ENCODE measurements at regions not wholly inside any gene's neighbourhood (a gene's known extent, or its start where the extent isn't known, plus 50 kb on each side); places are given as distances from the start of the nearest gene placed in this dataset.

DNA sequence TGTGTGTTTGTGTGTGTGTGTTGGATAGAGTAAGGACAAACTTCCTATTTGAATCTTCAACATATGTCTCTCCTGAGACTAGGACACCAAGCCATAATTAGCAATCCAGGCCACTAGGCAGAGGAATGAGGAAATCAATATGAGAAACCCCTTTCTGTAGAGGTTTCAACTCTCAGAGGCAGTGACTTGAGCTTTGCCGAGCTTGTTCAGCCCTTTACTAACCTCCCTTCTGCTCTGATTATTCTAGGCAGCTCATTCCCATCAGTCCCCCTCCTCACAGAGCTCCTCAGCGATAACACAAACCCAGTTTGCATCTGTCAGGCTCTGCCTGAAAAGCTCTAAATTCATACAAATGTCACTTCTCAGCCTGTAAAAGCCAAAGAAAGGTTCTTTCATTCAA lies 1030.3 kb downstream of the CDH8 start:
- TF ChIP-seq, protein P1, sequence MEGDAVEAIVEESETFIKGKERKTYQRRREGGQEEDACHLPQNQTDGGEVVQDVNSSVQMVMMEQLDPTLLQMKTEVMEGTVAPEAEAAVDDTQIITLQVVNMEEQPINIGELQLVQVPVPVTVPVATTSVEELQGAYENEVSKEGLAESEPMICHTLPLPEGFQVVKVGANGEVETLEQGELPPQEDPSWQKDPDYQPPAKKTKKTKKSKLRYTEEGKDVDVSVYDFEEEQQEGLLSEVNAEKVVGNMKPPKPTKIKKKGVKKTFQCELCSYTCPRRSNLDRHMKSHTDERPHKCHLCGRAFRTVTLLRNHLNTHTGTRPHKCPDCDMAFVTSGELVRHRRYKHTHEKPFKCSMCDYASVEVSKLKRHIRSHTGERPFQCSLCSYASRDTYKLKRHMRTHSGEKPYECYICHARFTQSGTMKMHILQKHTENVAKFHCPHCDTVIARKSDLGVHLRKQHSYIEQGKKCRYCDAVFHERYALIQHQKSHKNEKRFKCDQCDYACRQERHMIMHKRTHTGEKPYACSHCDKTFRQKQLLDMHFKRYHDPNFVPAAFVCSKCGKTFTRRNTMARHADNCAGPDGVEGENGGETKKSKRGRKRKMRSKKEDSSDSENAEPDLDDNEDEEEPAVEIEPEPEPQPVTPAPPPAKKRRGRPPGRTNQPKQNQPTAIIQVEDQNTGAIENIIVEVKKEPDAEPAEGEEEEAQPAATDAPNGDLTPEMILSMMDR (IDR thresholded peaks at IDR 0.05; ENCODE audit: poor library complexity): no peak
- TF ChIP-seq EZH2 (IDR thresholded peaks at IDR 0.05; ENCODE audit: borderline replicate concordance): no peak

Measured in hepatocyte (in vitro differentiated cells).